RPMI7951 (cell line): ENCODE measurements at regions not wholly inside any gene's neighbourhood (a gene's known extent, or its start where the extent isn't known, plus 50 kb on each side); places are given as distances from the start of the nearest gene placed in this dataset.

ENCODE experiments used
- DNase-seq: peaks from one replicate; pipeline ENCODE4 v3.0.0-alpha.2; 2012; ENCODE audit warnings: low read depth

DNA sequence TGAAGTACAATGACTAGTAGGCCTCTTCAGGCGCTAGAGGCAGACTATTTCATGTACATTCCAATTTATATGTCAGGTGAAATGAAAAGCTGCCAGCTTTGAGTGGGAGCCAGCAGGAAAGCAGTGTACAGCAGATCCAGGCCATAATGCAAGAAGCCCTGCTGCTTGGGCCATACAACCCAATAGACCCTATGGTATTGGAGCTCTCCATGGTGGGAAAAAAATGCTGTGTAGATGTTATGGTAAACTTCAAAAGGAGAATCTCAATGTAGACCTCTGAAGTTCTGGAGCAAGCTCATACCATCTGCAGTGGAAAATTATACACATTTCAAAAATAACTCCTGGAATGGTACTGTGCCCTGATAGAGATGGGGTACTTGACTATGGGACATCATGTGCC is 71.5 kb upstream of the CD82 start:
- no peak for DNase-seq

DNA sequence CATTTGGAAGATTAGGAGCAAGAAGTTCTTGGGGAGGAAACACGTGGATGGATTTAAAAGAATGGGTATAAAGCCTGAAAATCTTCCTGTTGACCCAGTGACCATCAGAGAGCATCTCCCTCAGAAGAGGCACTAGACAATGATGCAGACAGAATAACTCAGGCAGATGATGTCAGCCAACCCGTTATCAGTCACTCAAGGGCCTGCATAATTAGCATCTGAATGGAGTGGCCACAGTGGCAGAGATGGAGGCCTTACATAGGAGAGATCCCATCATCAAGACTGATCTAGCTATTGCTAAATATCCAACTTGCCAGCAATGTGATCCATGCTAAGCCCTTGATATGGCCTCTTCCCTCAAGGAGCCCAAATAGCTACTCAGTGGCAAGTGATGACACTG is 70.7 kb upstream of the CD82 start:
- DNase-seq: no peak

DNA sequence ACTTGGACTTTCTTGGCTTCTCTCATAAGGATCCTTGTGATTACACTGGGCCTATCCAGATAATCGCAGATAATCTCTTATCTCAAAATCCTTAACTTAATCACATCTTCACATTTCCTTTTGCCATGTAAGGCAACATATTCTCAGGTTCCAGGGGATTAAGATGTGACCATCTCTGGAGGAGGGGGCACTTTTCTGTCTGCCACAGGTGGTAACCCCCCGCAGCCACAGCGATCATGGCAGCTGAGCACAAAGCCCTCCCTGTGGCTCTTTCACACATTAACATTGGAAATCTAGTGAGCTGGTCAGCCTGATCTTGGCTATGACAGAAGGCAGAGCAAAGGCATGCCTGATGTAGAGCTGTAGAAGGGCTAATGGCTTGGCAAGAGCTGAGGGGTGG is 69.1 kb upstream of the CD82 start:
- no peak for DNase-seq

DNA sequence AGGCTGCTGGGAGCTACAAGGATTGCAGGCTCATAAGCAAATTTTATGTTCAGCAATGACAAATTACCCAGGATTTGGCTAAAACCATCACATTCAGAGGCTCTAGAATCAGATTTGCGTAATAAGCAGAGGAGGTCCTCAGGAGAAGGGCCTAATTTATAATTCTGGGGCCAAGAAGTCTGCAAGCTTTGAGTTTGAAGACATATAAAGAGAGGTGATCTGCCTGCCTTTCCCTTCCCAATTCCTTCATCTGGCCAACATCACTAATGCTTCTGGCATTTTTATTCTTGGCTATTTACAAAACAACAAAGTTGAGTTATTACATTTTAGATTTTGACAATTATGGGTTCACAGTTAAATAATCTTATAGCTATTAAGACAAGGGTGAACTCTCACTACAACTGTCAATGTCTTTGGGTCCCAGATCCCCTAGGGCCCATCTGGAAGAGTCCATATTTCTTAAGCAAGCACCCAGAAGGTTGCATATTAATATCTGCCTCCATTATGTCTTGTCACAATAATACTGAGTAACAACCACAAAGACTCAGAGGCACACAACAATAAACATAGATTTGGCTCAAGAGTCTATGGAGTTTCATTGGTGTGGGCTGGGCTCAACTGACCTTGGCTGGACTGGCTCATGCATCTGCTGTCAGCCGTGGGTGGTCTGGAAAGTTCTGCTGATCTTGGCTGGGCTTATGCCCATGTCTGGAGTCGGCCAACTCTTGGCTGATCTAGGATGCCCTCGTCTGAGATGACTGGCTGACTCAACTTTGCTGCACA is 67.2 kb upstream of the CD82 start:
- no peak for DNase-seq

DNA sequence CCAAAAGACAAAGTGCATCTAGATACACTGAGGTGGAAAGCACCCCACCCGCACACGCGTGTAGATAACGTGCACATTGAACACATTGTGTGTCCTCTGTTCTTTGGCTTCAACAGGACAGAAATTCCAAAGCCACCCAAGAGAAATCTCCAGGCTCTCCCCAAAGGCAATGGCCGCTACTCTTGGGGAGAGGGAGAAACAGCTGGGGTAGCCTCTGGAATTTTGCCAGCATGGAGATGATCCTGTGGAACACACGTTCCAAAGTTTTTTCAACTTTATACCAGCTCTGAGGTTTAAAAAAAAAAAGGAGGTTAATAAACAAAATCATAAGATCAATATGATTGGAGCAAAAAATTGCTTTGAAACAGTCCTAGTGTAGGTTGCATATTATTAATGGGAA is 63.0 kb upstream of the CD82 start:
- DNase-seq: no peak

DNA sequence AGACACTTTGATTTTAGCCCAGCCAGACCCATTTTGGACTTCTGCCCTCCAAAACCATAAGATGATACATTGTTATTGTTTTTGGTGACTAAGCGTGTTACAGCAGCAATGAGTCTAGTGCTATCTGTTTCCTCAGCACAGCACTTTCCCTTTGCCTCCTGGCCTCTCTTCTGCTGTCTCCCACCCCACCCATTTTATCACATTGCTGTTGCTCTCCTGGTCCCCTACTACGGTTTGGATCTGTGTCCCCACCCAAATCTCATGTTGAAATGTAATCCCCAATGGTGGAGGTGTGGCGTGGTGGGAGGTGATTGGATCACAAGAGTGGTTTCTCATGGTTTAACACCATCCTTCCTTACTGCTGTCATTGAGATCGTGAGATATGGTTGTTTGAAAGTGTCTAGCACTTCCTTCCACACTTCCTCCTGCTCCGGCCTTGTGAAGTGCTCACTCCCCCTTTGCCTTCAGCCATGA is 59.8 kb upstream of the CD82 start:
- peak; percentile 53 for DNase-seq

DNA sequence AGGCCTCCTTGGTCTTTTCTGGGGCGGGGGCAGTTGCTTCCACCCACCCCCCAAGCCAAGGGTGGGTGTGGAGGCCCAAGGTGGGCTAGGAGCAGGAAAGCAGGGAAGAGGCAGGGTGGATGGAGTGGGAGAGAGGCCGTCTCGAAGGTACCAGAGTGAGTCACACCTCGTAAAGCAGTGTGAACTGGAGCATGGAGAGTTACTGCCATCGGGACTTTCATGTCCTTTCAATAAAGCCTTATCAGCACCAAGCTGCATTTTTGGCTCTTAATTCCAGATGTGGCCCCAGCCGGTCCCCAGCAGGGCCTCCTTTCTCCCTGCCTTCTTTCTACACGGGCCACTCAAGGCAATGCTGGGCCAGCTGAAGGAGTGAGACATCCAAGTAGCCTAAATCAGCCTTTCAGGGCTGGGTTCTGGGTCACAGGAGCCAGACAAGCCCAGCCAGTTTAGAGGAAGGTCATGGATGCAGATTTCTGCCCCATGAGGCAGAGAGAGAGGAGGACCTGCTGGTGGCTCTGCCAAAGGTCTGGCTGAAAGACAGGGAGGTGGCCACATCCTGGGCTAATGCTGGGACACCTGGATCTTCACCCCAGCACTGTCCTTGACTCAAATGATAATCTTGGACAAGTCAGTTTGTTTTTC is 59.0 kb upstream of the CD82 start:
- no peak for DNase-seq

DNA sequence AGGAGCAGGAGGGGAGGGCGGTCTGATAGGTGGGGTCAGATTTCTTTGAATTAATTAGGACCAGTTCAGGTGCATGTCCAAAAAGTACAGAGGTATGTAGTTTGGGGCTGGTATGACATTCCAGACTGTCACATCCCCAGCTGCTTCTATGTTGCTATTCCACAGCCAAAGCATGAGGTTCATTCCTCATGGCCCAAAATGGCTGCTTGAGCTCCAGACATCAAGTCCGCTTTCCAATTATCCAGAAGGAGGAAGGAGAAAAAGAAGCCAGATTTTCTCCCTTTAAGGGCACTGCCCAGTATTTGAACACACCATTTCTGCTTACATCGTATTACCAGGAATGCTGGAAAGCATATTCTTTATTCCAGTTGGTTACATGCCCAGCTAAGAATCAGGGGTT is 58.0 kb upstream of the CD82 start:
- no peak for DNase-seq

DNA sequence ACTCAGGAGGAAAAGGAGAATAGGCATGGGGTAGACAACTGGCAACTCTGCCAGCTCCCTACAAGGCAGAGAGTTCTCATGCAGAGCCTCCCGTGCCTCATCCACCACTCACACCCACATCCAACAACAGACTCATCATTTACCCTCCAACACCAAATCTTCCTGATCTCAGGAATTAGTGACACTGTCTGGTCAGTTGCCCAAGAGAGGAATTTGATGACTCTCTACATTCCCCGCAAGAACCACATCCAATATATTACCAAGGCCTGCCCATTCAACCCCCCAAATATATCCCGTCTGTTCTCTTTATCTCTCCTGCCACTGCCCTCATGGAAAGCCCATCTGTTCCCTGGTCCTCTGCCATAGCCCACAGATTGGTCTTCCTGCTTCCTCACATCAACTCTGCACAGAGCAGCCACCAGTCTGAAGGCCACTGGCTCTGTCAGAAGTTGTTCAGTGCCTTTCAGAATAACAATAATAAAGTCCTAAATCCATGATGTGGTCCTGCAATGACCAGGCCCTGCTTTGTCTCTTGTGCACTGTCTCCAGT is 57.5 kb upstream of the CD82 start:
- DNase-seq: peak; percentile 48

DNA sequence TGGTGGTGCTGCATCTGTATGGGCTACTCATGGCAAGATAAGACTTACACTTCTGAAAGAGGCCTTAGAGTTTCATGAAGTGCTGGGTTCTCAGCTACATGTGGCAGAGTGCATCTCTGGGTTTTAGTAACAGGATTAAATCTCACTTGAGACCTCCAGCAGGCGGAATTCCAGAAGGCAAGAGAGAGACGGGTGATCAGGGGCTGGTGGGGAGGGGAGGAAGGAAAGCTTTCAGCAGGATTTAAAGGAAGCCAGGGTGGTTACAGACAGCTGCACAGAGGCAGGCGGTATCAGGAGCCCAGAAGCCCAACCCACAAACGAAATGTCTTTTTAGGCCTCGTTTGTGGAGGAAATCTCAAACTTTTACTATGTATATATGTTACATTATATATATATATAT is 56.2 kb upstream of the CD82 start:
- DNase-seq: no peak

DNA sequence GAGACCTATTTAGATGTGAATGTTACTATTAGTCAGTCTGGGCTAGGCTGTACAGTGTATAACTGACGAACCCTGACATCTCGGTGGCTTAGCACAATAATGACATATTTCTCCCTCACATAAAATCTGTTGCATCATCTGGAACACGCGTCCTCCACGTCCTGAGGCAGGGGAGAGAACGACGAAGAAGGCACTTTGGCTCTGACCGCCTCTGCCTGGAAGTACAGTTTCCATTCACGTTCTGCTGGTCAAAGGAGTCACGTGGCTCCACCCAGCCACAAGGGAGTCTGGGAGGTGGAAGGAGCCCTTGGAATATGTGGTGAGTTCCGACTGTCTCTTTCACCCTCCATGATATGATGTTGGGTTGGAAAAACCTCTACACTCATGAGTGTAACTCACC is 55.1 kb upstream of the CD82 start:
- DNase-seq: no peak

DNA sequence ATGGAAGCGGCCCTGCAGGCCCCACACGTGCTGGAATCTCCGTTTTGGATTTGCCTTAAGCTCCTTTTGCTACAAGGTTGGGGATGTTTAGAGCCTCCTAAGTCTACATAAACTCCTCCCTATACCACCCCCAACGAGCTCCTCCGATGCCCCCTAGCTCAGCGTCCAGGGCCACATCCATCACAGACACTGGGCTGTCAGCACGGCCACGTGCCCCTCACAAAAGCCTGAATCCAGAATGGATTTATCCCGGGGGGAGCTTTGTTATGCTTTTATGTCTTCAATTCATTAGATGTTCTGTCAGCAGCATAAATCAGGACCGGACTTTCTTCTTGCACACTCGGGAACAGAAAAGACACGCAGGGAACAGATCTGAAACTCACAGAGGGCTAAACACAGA is 52.6 kb upstream of the CD82 start:
- no peak for DNase-seq

DNA sequence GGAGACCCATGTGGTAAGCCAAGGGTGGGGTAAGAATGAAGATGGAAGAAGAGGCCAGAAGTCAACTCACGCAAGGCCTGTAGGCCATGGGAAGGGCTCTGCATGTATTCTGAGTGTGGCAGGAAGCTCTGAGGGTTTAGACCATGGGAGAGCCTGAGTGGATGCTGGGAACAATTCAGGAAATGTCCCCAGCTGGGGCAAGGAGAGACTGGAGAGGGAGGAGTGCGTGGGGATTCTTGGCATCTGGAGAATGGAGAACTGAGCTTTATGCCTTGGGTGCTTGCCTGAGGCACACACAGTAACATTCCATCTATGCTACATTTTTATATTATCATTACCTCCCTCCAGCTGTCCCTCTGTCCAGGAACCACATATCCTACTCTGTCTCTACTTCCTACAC is 50.4 kb upstream of the CD82 start:
- DNase-seq: peak; percentile 18
